ENCODE measurements at regions not wholly inside any gene's neighbourhood (a gene's known extent, or its start where the extent isn't known, plus 50 kb on each side); places are given as distances from the start of the nearest gene placed in this dataset.
"Not testable (repeated sequence)": the region's sequence is repeated elsewhere in the genome, so short reads cannot be mapped to it uniquely, and the experiment has no call there.

GRCh38 chr6:93183531-93183972 lies 235.8 kb downstream of the EPHA7 start:
- H3K27me3 ChIP-seq (ENCODE audit: insufficient read depth, low read length): no peaks in the 10 kb centered on the region
- no peaks in the 10 kb centered on the region for H3K36me3 ChIP-seq (ENCODE audit: insufficient read depth, low read length)
- no peaks in the 10 kb centered on the region for H3K4me1 ChIP-seq (ENCODE audit: insufficient read depth, low read length)
- no peak overlapping the region for H2AFZ ChIP-seq (ENCODE audit: low read depth, low read length)
- no peak overlapping the region for H3K4me3 ChIP-seq (ENCODE audit: low read length)
- no peaks in the 10 kb centered on the region for H3K9me3 ChIP-seq (ENCODE audit: low read length)

- H3K27me3 ChIP-seq (ENCODE audit: insufficient read depth, low read length): no peaks in the 10 kb centered on the region
- H3K4me3 ChIP-seq (ENCODE audit: low read length): no peak overlapping the region
- H3K4me1 ChIP-seq (ENCODE audit: insufficient read depth, low read length): no peaks in the 10 kb centered on the region
- no peaks in the 10 kb centered on the region for H3K9me3 ChIP-seq (ENCODE audit: low read length)
- H3K36me3 ChIP-seq (ENCODE audit: insufficient read depth, low read length): no peaks in the 10 kb centered on the region
- no peak overlapping the region for H2AFZ ChIP-seq (ENCODE audit: low read depth, low read length)
Observed at GRCh38 chr6:93182938-93183479, 236.3 kb downstream of the EPHA7 start.

- no peaks in the 10 kb centered on the region for H3K27me3 ChIP-seq (ENCODE audit: insufficient read depth, low read length)
- H3K4me3 ChIP-seq (ENCODE audit: low read length): no peak overlapping the region
- no peaks in the 10 kb centered on the region for H3K9me3 ChIP-seq (ENCODE audit: low read length)
- no peak overlapping the region for H2AFZ ChIP-seq (ENCODE audit: low read depth, low read length)
- peaks cover 4% of the 10 kb centered on the region for H3K4me1 ChIP-seq (ENCODE audit: insufficient read depth, low read length)
- no peaks in the 10 kb centered on the region for H3K36me3 ChIP-seq (ENCODE audit: insufficient read depth, low read length)
Observed at GRCh38 chr6:93177918-93178317, 241.4 kb downstream of the EPHA7 start.

- peaks cover 4% of the 10 kb centered on the region for H3K4me1 ChIP-seq (ENCODE audit: insufficient read depth, low read length)
- no peaks in the 10 kb centered on the region for H3K9me3 ChIP-seq (ENCODE audit: low read length)
- no peaks in the 10 kb centered on the region for H3K36me3 ChIP-seq (ENCODE audit: insufficient read depth, low read length)
- no peaks in the 10 kb centered on the region for H3K27me3 ChIP-seq (ENCODE audit: insufficient read depth, low read length)
- no peak overlapping the region for H2AFZ ChIP-seq (ENCODE audit: low read depth, low read length)
- H3K4me3 ChIP-seq (ENCODE audit: low read length): no peak overlapping the region
Observed at GRCh38 chr6:93177438-93177837, 241.9 kb downstream of the EPHA7 start.

- Histone ChIP-seq H3K4me3 (ENCODE audit: low read length) (no peak overlapping the region), H3K4me1 (ENCODE audit: insufficient read depth, low read length) (peaks cover 4% of the 10 kb centered on the region), H3K9me3 (ENCODE audit: low read length) (no peaks in the 10 kb centered on the region), H3K27me3 (ENCODE audit: insufficient read depth, low read length) (no peaks in the 10 kb centered on the region), H2AFZ (ENCODE audit: low read depth, low read length) (no peak overlapping the region), H3K36me3 (ENCODE audit: insufficient read depth, low read length) (no peaks in the 10 kb centered on the region)
Observed at GRCh38 chr6:93176070-93176469, 243.3 kb downstream of the EPHA7 start.

- H3K4me3 ChIP-seq (ENCODE audit: low read length); H2AFZ ChIP-seq (ENCODE audit: low read depth, low read length); H3K36me3 ChIP-seq (ENCODE audit: insufficient read depth, low read length); H3K9me3 ChIP-seq (ENCODE audit: low read length); H3K4me1 ChIP-seq (ENCODE audit: insufficient read depth, low read length); H3K27me3 ChIP-seq (ENCODE audit: insufficient read depth, low read length): not testable (repeated sequence)
Observed at GRCh38 chr6:93173573-93173972, 245.8 kb downstream of the EPHA7 start.

GRCh38 chr6:93165850-93166430 lies 253.4 kb downstream of the EPHA7 start:
- H3K4me1 ChIP-seq (ENCODE audit: insufficient read depth, low read length): peaks cover under 1% of the 10 kb centered on the region

GRCh38 chr6:93164781-93165180 lies 254.6 kb downstream of the EPHA7 start:
- H3K36me3 ChIP-seq (ENCODE audit: insufficient read depth, low read length): no peaks in the 10 kb centered on the region

More at GRCh38 chr6:93165850-93166430, 253.4 kb downstream of the EPHA7 start:
- Histone ChIP-seq H2AFZ (ENCODE audit: low read depth, low read length) (no peak overlapping the region), H3K4me3 (ENCODE audit: low read length) (no peak overlapping the region), H3K27me3 (ENCODE audit: insufficient read depth, low read length) (no peaks in the 10 kb centered on the region), H3K9me3 (ENCODE audit: low read length) (no peaks in the 10 kb centered on the region), H3K36me3 (ENCODE audit: insufficient read depth, low read length) (no peaks in the 10 kb centered on the region)

GRCh38 chr6:93163146-93163545 lies 256.2 kb downstream of the EPHA7 start:
- Histone ChIP-seq H3K4me3 (ENCODE audit: low read length) (no peak overlapping the region), H2AFZ (ENCODE audit: low read depth, low read length) (no peak overlapping the region), H3K4me1 (ENCODE audit: insufficient read depth, low read length) (no peaks in the 10 kb centered on the region), H3K9me3 (ENCODE audit: low read length) (no peaks in the 10 kb centered on the region), H3K27me3 (ENCODE audit: insufficient read depth, low read length) (no peaks in the 10 kb centered on the region), H3K36me3 (ENCODE audit: insufficient read depth, low read length) (no peaks in the 10 kb centered on the region)

More at GRCh38 chr6:93164781-93165180, 254.6 kb downstream of the EPHA7 start:
- Histone ChIP-seq H3K4me1 (ENCODE audit: insufficient read depth, low read length) (no peaks in the 10 kb centered on the region), H3K27me3 (ENCODE audit: insufficient read depth, low read length) (no peaks in the 10 kb centered on the region), H3K9me3 (ENCODE audit: low read length) (no peaks in the 10 kb centered on the region), H3K4me3 (ENCODE audit: low read length) (no peak overlapping the region), H2AFZ (ENCODE audit: low read depth, low read length) (no peak overlapping the region)

- Histone ChIP-seq H3K4me1 (ENCODE audit: insufficient read depth, low read length) (peaks cover 8% of the 10 kb centered on the region), H3K27me3 (ENCODE audit: insufficient read depth, low read length) (no peaks in the 10 kb centered on the region), H3K4me3 (ENCODE audit: low read length) (no peak overlapping the region), H2AFZ (ENCODE audit: low read depth, low read length) (no peak overlapping the region), H3K36me3 (ENCODE audit: insufficient read depth, low read length) (no peaks in the 10 kb centered on the region), H3K9me3 (ENCODE audit: low read length) (no peaks in the 10 kb centered on the region)
Observed at GRCh38 chr6:93139408-93140081, 279.8 kb downstream of the EPHA7 start.

- Histone ChIP-seq H3K4me3 (ENCODE audit: low read length) (no peak overlapping the region), H3K36me3 (ENCODE audit: insufficient read depth, low read length) (no peaks in the 10 kb centered on the region), H2AFZ (ENCODE audit: low read depth, low read length) (no peak overlapping the region), H3K27me3 (ENCODE audit: insufficient read depth, low read length) (no peaks in the 10 kb centered on the region), H3K9me3 (ENCODE audit: low read length) (no peaks in the 10 kb centered on the region), H3K4me1 (ENCODE audit: insufficient read depth, low read length) (peaks cover 8% of the 10 kb centered on the region)
Observed at GRCh38 chr6:93136111-93136510, 283.2 kb downstream of the EPHA7 start.

GRCh38 chr6:93124006-93124632 lies 295.2 kb downstream of the EPHA7 start:
- peaks cover 2% of the 10 kb centered on the region for H3K9me3 ChIP-seq (ENCODE audit: low read length)
- H3K4me1 ChIP-seq (ENCODE audit: insufficient read depth, low read length): peaks cover 5% of the 10 kb centered on the region
- no peak overlapping the region for H3K4me3 ChIP-seq (ENCODE audit: low read length)
- no peaks in the 10 kb centered on the region for H3K27me3 ChIP-seq (ENCODE audit: insufficient read depth, low read length)
- H3K36me3 ChIP-seq (ENCODE audit: insufficient read depth, low read length): no peaks in the 10 kb centered on the region
- H2AFZ ChIP-seq (ENCODE audit: low read depth, low read length): no peak overlapping the region

- peaks cover 2% of the 10 kb centered on the region for H3K9me3 ChIP-seq (ENCODE audit: low read length)
- no peaks in the 10 kb centered on the region for H3K27me3 ChIP-seq (ENCODE audit: insufficient read depth, low read length)
- H2AFZ ChIP-seq (ENCODE audit: low read depth, low read length): no peak overlapping the region
- peaks cover 5% of the 10 kb centered on the region for H3K4me1 ChIP-seq (ENCODE audit: insufficient read depth, low read length)
- H3K4me3 ChIP-seq (ENCODE audit: low read length): no peak overlapping the region
- H3K36me3 ChIP-seq (ENCODE audit: insufficient read depth, low read length): no peaks in the 10 kb centered on the region
Observed at GRCh38 chr6:93123585-93123984, 295.8 kb downstream of the EPHA7 start.

Data from neuron (in vitro differentiated cells).